Body of pancreas (tissue), 4 donors: ENCODE measurements at regions not wholly inside any gene's neighbourhood (a gene's known extent, or its start where the extent isn't known, plus 50 kb on each side); places are given as distances from the start of the nearest gene placed in this dataset.

Experiments used
- CTCF ChIP-seq, 7 experiments: fragments of 450-650 bp in 4 of 7; fragments of 200-600 bp in 3 of 7; sonication (generic) in 3 of 7; IDR thresholded peaks; one replicate each; pipeline ENCODE4 v1.5.1; 2016 to 2019; ENCODE audit warnings: antibody characterized with exemption in 7 of 7
- POLR2A ChIP-seq, 3 donors: fragments of 450-650 bp; IDR thresholded peaks; one replicate each; pipeline ENCODE4 v1.6.1; 2016; ENCODE audit warnings: antibody characterized with exemption in 3 of 3, mild to moderate bottlenecking in 2 of 3

- TF ChIP-seq CTCF (IDR thresholded peaks at IDR 0.05) (no peak), POLR2A (IDR thresholded peaks at IDR 0.05) (no peak)
Observed at GRCh38 chr5:169435506-169436229, 134.7 kb upstream of the SLIT3 start.
